ENCODE measurements at regions not wholly inside any gene's neighbourhood (a gene's known extent, or its start where the extent isn't known, plus 50 kb on each side); places are given as distances from the start of the nearest gene placed in this dataset.

GRCh38 chr19:30857966-30858490, 485.8 kb downstream of the ZNF536 start:
- TF ChIP-seq USF2 (IDR thresholded peaks at IDR 0.05) (no peak), ESRRA (IDR thresholded peaks at IDR 0.05; ENCODE audit: borderline replicate concordance, low read length) (no peak), RAD21 (conservative IDR thresholded peaks at IDR 0.05 in 1 of 2, IDR thresholded peaks at IDR 0.05 in 1 of 2) (no peak), HDAC2 (IDR thresholded peaks at IDR 0.05) (no peak), EP300 (IDR thresholded peaks at IDR 0.05) (no peak), CHD2 (IDR thresholded peaks at IDR 0.05; ENCODE audit: low read length, partially characterized antibody) (no peak), RNF2 (IDR thresholded peaks at IDR 0.05; ENCODE audit: borderline replicate concordance, low read depth) (no peak), POLR2A (IDR thresholded peaks at IDR 0.05; ENCODE audit: low read length) (no peak)
- TF ChIP-seq, protein P1, sequence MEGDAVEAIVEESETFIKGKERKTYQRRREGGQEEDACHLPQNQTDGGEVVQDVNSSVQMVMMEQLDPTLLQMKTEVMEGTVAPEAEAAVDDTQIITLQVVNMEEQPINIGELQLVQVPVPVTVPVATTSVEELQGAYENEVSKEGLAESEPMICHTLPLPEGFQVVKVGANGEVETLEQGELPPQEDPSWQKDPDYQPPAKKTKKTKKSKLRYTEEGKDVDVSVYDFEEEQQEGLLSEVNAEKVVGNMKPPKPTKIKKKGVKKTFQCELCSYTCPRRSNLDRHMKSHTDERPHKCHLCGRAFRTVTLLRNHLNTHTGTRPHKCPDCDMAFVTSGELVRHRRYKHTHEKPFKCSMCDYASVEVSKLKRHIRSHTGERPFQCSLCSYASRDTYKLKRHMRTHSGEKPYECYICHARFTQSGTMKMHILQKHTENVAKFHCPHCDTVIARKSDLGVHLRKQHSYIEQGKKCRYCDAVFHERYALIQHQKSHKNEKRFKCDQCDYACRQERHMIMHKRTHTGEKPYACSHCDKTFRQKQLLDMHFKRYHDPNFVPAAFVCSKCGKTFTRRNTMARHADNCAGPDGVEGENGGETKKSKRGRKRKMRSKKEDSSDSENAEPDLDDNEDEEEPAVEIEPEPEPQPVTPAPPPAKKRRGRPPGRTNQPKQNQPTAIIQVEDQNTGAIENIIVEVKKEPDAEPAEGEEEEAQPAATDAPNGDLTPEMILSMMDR (IDR thresholded peaks at IDR 0.05): no peak
- TF ChIP-seq, protein P2, sequence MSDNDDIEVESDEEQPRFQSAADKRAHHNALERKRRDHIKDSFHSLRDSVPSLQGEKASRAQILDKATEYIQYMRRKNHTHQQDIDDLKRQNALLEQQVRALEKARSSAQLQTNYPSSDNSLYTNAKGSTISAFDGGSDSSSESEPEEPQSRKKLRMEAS (IDR thresholded peaks at IDR 0.05): no peak
